Activated CD8-positive, alpha-beta memory T cell treated with anti-CD3 and anti-CD28 coated beads, Interleukin-2, amount 50 U/mL, for 48 hours (primary cell): ENCODE measurements at regions not wholly inside any gene's neighbourhood (a gene's known extent, or its start where the extent isn't known, plus 50 kb on each side); places are given as distances from the start of the nearest gene placed in this dataset.
"Not testable (repeated sequence)": the region's sequence is repeated elsewhere in the genome, so short reads cannot be mapped to it uniquely, and the experiment has no call there.

Source experiments
- DNase-seq: peaks from one replicate; pipeline ENCODE4 v3.0.0-alpha.2; 2020

DNA sequence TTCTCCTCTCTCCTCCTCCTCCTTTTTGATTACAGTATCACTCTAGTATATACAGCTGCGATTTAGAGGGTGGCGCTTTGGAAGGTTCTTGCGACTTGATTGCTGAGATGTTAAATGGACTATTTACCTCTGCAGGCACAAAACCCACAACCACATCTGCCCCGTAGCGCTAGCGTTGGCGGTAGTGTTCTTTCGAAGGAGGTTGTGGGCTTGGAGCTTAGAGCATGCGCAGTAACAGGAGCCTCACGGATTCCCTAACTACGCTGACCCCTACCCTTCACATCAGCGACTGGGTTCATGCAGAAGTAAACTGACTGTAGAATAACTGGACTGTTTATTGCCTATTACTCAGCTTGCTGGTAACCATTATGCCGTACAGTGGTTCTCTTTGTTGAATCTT, 58.0 kb downstream of the CGGBP1 start:
- no peak for DNase-seq

DNA sequence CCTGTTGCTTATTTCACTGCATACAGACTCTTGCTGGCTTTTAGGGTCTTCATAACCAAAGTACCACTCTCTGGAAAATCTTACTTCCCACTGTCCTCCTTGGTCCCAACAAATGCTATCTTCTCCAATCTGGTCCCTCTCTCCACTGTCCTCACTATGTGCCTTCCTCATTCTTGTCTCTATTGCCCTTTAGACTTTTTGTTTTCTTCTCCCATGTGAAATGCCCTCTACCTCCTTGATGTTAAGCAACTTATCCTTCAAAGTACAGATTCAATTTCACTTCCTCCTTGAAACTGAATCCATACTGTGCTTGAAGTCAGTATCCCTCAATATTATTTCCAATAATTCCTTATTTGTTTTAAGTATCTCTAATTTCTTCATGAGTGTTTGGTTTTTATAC, 60.8 kb downstream of the CGGBP1 start:
- no peak for DNase-seq

DNA sequence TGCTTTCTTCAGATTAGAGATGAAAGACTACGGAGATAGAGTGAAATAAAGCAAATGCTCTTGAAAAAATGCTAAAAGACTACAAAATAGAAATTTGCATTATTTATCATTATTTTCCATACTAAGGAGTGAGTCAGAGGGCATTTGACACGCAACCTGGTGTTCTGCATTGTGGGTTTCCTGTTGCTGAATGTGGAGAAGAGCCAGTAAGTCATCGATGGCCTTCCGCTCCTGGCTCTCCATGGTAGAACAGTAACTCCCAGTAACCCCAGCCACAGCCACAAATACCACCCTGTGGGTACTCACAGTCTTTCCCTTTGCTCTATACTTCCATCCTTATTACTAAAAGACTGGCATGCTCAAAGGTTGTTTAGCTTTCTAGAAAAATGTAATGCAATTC, 61.5 kb downstream of the CGGBP1 start:
- DNase-seq = peak; percentile 58

DNA sequence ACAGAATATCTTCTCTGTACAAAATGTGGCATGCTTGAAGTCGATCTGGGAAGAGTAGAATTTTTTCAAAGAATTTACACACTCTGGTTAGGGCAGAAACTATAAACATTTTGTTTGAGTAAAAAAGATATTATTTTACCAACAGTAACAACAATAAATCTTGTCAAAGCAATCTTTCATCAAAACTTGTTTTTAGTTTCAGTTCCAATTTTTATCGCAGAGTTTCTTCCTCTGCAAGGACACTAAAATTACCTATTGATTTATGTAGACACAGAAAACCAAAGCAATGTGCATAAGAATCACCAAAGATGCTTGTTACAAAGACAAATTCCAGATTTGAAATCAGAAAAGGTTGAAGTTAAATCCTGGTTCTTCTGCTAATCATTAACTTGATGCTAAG, 61.9 kb downstream of the CGGBP1 start:
- no peak for DNase-seq

DNA sequence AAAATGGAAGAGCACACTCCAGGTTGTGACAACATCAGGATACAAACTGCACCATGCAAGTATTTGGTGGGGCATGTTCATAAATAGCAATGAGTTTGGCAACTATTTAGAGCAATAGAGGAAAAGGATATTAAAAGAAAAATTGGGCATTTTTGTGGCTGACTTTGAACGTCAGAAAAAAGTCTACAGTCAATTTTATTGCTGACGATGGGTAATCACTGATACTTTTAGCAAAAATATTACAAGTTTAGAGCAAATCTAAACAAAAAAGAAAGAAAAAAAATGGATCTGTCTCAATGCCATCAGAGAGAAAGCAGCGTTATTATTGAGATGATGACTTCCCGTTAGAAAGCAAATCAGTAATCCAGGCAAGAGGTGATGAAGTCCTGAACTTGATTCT, 65.2 kb downstream of the CGGBP1 start:
- no peak for DNase-seq

DNA sequence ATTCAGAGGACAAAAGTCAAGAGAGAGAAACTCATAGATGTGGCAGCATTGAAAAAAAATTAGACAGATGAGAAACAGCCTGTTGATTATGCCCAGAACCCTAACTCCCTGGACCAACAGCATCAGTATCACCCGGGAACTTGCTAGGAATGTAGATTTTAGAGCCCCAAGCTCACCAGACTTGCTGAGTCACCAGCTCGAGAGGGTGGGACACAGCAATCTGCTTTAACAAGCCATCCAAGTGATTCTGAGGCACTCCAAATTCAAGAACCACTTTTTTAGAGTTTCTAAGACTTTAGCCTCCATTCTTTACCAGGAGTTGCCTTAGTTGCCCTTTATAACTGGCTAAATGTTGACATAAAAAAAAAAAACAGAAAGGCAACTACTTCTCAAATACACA, 70.9 kb downstream of the CGGBP1 start:
- no peak for DNase-seq

DNA sequence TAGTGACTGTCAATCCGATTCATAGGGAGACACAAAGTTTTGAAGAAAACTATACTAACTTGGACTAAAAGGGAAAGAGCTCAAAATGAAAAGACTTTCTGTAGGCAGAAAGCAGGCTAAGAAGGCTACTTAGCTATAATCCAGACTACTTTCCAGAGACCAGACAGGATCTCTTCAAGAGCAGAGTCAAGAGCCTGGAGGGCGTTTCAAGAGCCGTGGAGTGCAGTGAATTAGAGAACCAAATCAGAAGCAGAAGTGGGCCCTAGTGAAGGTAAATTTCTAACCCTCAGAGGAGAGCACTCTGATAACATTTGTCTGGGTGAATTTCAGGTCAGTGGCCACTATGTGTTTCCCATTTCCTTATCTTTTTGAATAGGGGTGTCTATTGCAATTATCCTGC, 76.4 kb downstream of the CGGBP1 start:
- DNase-seq = no peak

DNA sequence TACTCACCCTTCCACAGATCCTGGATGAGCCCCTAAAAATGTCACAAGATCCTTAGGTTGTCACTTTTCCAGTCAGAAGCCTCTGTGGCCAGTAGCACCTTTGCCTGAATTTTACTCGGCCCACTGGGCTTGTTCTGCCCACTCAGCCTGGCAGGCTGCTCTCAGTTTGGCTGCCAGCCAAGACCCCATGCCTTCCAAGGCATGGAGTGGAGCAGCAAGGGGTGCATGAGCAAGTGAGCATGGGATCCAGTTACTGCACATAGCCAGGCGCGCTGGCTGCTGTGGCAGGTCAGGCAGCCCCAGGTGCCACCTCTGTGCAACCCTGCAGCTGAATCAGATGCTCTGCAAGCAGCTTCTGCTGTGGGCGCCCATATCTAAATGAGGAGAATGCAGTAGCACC, 79.3 kb downstream of the CGGBP1 start:
- no peak for DNase-seq

DNA sequence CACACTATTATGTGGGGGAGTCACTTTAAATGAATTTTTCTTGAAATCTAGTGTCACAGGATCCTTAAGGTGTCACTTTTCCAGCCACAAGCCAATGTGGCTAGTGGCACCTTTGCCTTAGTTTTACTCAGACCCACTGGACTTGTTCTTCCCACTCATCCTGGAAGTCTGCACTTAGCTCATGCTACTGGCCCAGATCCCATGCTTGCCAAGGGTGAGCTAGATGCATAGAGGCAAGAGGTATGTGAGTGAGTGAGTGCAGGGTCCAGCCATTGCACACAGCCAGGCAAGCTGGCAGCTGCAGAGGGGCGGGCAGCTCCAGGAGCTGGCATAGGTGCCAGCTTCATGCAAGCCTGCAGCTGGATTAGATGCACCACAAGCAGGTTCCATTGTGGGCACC, 81.0 kb downstream of the CGGBP1 start:
- no peak for DNase-seq

DNA sequence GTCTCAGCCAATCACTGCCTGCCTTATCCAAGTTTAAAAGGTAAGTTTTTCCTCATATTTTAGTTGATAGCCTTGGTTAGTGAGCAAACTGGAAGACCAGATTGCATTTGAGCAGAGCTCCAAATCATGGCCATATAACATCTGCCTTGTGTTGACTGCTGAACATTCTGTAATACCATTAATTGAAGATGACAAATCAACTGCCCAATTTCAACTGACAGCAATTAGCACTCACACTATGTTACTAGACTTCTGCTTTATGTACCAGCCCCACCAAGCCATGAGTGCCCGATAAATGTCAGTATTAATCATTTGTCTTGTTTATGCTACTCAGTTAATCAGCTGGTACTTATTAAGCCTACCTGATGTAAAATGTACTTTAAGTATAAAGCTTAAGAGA, 83.1 kb downstream of the CGGBP1 start:
- no peak for DNase-seq

DNA sequence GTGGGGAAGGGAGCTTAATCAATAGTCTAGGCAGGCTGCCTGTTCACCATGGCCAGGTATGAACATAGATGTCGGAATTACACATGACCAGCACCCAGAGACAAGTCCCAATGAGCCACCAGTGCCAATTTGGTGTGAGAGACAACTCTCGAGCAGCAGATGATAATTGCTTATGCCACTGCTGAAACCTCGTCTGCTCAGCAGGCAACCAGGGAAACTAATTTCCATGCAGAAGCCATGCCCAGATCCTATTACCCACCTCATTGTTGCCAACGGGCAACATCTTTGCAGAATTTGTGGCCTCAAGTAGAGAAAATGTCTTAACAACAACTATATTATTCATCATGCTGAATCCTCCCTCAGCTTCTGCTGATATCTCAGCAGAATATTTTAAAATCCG, 84.9 kb downstream of the CGGBP1 start:
- no peak for DNase-seq

DNA sequence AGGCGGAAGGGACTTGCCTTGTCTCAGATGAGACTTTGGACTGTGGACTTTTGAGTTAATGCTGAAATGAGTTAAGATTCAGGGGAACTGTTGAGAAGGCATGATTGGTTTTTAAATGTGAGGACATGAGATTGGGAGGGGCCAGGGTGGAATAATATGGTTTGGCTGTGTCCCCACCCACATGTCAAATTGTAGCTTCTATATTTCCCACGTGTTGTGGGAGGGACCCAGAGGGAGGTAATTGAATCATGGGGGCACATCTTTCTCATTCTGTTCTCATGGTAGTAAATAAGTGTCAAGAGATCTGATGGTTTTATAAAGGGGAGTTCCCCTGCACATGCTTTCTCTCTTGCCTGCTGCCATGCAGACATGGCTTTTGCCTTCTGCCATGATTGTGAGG, 89.2 kb downstream of the CGGBP1 start:
- no peak for DNase-seq

DNA sequence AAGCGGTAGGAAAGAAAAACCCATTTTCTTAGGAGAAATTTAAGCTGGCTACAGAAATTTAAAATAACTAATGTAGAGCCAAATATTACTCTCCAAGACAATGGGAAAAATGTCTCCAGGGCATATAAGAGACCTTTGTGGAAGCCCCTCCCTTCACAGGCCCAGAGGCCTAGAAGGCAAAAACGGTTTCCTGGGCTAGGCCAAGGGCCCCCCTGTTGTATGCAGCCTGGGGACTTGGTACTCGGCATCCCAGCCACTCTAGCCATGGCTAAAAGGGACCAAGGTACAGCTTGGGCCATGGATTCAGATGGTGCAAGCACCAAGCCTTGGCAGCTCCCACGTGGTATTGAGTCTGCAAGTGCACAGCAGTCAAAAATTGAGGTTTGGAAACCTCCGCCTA, 90.1 kb downstream of the CGGBP1 start:
- DNase-seq = no peak

DNA sequence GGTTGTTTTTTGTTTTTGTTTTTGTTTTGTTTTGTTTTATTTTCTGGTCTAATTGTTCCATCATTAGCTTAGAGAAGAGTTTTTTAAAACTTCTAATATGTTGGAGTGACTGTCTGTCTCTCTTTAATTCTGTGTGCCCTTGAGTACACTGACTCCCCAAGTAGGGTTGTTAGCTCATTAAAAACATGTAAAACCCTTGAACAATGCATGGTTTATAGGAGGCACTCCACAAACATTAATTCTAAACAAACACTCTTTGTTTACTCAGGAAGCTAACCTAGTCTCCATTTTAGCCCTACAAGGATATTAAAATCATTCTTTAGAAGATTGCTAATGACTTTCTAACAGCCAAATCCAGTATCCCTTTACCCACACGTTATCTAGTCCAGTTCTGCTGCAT, 100.5 kb downstream of the CGGBP1 start:
- no peak for DNase-seq

DNA sequence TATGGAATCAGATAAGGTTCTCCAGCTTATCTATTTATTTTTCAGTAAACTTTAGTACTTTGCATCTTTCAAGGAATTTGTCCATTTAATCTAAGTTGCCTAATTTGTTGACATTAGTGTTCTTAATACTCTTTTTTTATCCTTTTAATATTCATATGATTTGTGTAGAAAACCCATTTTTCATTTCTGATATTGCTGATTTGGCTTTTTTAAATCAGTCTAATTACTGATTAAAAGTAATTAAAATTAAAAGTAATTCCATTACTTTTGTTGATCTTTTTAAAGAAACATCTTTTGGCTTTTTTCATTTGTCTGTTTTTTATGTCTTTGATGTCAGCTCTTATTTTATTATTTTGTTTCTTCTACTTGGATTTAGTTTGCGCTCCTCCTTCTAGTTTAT, 101.2 kb downstream of the CGGBP1 start:
- no peak for DNase-seq

DNA sequence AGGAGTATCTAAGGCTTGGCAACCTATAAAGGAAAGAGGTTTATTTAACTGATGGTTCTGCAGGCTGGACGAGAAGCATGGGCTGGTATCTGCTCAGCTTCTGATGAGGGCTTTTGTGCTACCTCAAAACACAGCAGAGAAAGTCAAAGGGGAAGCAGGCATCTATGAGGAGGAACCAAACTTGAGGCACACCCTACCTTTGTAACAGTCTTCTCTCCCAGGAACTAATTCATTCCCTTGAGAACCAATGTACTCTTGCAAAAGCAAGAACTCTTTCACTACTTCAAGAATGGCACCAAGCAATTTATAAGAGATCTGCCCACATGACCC, 109.0 kb downstream of the CGGBP1 start:
- no peak for DNase-seq

DNA sequence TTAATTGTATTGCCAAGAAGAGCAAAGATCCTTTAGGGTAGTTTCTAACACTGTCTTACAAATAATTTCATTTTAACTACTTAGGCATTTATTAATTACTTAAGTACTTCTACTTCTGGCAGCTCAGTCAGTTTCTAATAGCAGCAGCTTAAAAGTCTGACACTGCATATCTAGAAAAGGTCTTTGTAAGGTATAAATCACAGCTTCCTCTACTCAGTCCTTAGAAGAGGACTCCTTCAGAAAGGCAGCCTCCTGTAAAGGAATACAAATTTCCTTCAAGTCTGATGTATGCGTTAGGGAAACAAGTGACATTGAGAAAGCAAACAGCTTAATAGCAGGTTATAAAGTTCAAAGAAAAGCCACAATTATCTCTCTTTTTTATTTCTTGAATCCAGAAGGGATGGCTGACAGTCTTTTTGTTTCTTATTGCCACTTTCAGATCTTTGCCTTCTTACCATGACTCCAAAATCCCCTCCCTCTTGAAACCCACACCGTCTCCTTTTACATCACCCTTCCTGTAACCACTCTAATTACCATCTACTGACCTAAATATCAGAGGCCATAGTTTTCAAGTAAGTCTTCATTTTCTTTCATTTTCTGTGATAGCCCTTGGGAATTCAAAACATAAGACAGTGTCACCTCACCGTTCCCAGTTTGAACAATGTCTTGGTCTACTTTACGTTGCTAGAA, 109.5 kb downstream of the CGGBP1 start:
- DNase-seq = no peak

DNA sequence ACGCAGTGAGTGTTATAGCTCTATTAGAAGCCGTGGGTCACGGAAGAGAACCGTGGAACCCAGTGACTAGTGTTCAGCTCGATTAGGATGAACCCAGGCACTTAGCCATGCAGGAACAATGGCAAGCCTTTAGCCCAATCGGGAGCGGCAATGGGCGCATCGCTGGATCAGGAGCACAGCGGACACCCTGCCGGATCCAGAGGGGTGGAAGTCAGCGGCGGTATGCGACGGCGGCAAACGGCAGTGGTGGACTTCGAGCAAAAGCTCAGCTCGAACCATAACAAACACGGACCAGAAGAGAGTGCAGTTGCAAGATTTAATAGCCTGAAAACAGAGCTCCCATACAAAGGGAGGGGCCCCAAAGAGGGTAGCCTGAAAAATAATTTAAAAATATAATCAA, 112.8 kb downstream of the CGGBP1 start:
- DNase-seq = not testable (repeated sequence)

DNA sequence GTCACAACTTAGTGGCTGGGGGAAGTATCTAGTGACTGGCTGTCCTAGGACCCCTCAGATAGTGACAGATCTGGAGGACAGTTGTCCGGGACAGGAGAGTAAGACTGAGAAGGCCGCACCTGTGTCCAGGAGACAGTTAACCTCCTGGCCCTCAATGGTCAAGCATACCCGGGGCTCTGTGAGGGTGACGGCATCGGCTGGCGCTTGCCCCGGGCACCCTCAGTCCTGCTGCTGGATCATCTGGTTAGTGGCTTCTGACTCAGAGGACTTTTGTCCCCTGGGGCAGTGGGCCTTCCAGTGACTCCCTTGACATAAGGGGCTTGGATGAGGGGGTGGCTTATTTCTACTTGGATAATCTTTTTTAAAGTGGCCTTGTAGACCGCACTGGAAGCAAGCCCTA, 116.5 kb downstream of the CGGBP1 start:
- not testable (repeated sequence) for DNase-seq

DNA sequence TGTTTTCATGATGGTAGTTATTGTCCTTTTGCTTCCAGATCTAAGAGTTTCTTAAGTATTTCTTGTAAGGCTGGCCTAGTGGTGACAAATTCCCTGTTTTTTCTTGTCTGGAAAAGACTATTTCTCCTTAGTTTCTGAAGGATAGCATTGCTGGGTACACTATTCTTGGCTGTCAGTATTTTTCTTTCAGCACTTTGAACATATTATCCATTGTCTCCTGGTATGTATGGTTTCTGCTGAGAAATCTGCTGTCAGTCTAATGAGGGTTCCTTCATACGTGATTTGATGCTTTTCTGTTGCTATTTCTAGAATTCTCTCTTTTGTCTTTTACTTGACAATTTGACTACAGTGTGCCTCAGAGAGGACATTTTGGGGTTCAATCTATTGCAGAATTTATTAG, 134.3 kb downstream of the CGGBP1 start:
- no peak for DNase-seq

DNA sequence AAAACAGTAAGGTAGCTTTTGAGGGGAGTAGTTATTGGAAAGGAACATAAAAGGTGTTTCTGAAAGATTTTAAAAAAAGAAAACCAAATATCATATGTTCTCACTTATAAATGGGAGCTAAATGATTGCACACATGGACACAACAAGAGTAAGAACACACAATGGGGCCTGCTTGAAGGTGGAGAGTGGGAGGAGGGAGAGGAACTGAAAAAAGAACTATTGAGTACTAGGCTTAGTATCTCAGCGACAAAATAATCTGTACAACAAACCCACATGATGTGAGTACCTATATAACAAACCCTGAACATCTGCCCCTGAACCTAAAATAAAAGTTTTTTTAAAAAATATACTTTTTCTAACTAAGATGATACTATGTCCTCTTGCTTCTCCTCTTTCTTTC, 138.3 kb downstream of the CGGBP1 start:
- DNase-seq = no peak

DNA sequence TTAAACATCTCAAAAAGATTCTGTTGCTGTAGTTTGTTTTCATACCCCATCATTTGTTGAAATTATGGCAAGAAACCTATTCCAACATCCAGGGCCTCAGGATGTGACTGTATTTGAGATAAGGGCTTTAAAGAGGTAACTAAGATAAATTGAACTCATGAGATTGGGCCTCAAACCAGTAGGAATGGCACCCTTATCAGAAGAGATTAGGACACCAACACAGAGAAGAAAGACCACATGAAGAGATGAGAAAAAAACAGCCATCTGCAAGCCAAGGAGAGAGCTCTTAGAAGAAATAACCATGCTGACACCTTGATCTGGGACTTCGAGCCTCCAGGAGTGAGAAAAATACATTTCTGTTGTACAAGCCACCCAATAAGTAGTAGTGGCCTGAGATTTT, 157.7 kb downstream of the CGGBP1 start:
- no peak for DNase-seq

DNA sequence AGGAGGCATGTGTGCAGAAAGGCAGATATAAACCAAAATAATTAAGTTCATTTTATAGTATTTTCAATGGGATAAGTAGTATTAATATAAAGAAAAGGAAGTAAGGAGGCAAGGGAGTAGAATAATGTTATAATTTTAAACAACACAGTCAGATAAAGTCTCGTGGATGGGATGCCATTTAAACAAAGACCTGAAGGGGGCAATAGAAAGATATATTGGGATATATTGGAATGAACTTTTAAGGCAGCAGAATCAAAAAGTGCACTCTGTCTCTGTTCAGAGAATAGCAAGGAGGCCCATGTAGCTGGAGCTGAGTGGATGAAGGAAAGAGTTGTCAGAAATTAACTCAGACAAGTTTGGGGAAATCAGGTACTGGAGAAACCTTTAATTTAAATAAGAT, 158.7 kb downstream of the CGGBP1 start:
- DNase-seq = no peak

DNA sequence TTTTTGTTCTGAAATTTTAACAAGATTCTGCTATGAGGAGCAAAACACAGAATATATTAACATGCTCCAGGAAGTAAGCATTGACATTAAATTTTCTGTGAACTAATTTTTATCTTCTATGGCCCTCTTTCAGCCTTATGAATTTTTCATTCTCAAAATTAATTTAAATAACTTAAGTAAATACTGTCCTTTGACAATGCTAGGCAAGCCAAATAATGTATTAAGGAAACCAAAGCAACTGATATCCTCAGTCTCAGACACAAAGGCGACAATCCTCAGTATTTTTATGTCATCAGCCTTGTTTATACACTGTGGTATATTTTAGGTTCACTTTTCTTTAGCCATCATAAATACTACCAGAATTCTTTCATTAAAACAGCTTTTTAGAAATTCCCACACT, 159.8 kb downstream of the CGGBP1 start:
- no peak for DNase-seq

DNA sequence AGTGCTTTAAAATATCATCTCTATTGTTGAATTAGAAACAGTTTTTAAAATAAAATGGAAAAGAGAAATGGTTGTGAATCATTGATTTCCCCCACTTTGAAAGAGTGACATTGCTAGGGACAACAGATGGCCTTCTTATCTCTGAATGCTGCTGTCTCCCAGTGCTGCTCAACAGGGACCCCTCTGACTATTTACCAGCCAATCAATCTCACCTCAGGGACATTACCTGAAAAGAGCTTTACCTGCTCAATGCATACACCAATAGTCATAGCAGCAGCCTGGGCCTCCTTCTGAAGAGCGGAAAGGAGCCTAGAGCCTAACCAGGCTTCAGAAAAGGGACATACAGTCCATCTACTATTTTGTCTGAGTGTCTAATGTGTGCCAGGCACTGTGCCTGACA, 162.8 kb downstream of the CGGBP1 start:
- DNase-seq = no peak

DNA sequence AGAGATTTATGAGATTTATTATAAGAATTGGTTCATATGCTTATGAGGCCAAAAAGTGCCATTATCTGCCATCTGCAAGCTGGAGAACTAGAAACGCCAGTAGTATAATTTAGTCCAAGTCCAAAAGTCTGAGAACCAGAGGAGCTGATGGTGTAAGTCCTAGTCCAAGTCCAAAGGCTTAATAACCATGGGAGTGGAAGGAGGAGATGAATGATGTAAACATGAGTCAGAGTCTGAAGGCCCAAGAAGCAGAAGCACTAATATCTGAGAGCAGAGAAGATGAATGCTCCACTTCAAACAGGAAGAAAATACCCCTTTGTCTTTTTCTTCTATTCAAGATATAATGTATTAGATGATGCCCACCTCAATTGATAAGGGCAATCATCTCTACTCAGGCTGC, 185.7 kb downstream of the CGGBP1 start:
- DNase-seq = no peak
